Fibroblast of lung (primary cell): ENCODE measurements at regions not wholly inside any gene's neighbourhood (a gene's known extent, or its start where the extent isn't known, plus 50 kb on each side); places are given as distances from the start of the nearest gene placed in this dataset.

Experiments used
- DNase-seq, 2 donors: peaks; one replicate each; pipeline versions ENCODE4 v3.0.0 to v3.0.0-alpha.2; 2010; ENCODE audit warnings: low read depth in 2 of 2
- H2AFZ ChIP-seq: 2 replicates; pipeline ENCODE4 v1.5.1; 2012; ENCODE audit warnings: low read length, control low read depth, inconsistent platforms
- H3K27ac ChIP-seq: 2 replicates; pipeline ENCODE4 v1.5.1; 2011; ENCODE audit warnings: low read length, control low read depth; ENCODE audit not compliant: insufficient read depth
- H3K27me3 ChIP-seq: 2 replicates; pipeline ENCODE4 v1.5.1; 2011; ENCODE audit warnings: mild to moderate bottlenecking, low read length; ENCODE audit not compliant: control insufficient read depth, insufficient read depth
- H3K36me3 ChIP-seq: 2 replicates; pipeline ENCODE4 v1.5.1; 2011; ENCODE audit warnings: low read length; ENCODE audit not compliant: control insufficient read depth, insufficient read depth
- H3K4me1 ChIP-seq: 2 replicates; pipeline ENCODE4 v1.5.1; 2011; ENCODE audit warnings: low read length; ENCODE audit not compliant: control insufficient read depth, insufficient read depth; ENCODE audit errors: extremely low read depth
- H3K4me2 ChIP-seq: 2 replicates; pipeline ENCODE4 v1.5.1; 2011; ENCODE audit warnings: low read length, control low read depth; ENCODE audit not compliant: insufficient read depth; ENCODE audit errors: extremely low read depth
- H3K4me3 ChIP-seq, 4 experiments: fragments of 200-600 bp in 1 of 4; sonication (generic) in 1 of 4; replicated peaks in 1 of 4; 2 replicates each; pipeline ENCODE4 v1.5.1; 2011 to 2016; ENCODE audit warnings: low read length in 4 of 4, low read depth in 3 of 4, mild to moderate bottlenecking in 3 of 4, control low read depth in 2 of 4, inconsistent platforms in 1 of 4, mixed read lengths in 1 of 4; ENCODE audit not compliant: insufficient read depth in 1 of 4; ENCODE audit errors: control extremely low read depth in 1 of 4
- H3K79me2 ChIP-seq: 2 replicates; pipeline ENCODE4 v1.5.1; 2012; ENCODE audit warnings: mild to moderate bottlenecking, low read length, inconsistent platforms; ENCODE audit not compliant: control insufficient read depth, insufficient read depth
- H3K9ac ChIP-seq: 2 replicates; pipeline ENCODE4 v1.5.1; 2011; ENCODE audit warnings: mild to moderate bottlenecking, low read length, control low read depth; ENCODE audit not compliant: insufficient read depth
- H3K9me3 ChIP-seq: 2 replicates; pipeline ENCODE4 v1.5.1; 2012; ENCODE audit warnings: low read depth, low read length; ENCODE audit not compliant: control insufficient read depth, insufficient read depth
- H4K20me1 ChIP-seq: 2 replicates; pipeline ENCODE4 v1.5.1; 2011; ENCODE audit warnings: low read length; ENCODE audit not compliant: control insufficient read depth, insufficient read depth; ENCODE audit errors: extremely low read depth
- CTCF ChIP-seq, 2 donors: IDR thresholded peaks in 1 of 2; conservative IDR thresholded peaks in 1 of 2; 1 replicate in 1 of 2; 2 replicates in 1 of 2; pipeline ENCODE4 v1.5.1; 2011 to 2012; ENCODE audit warnings: low read length in 2 of 2, control low read depth in 1 of 2, inconsistent platforms in 1 of 2, low read depth in 1 of 2, mild to moderate bottlenecking in 1 of 2
- EZH2 ChIP-seq: IDR thresholded peaks from 2 replicates; pipeline ENCODE4 v1.5.1; 2012; ENCODE audit warnings: low read length, control low read depth, mild to moderate bottlenecking; ENCODE audit errors: missing control alignments

- Histone ChIP-seq H3K4me1 (no peaks in the 10 kb centered on the region), H3K9ac (no peak overlapping the region)
- no peak for DNase-seq
Measured at GRCh38 chr11:112809429-112809828, 151.8 kb upstream of the NCAM1 start.

GRCh38 chr11:112810951-112811350, 150.3 kb upstream of the NCAM1 start:
- no peaks in the 10 kb centered on the region for H3K27me3 ChIP-seq
- no peaks in the 10 kb centered on the region for H3K79me2 ChIP-seq
- H3K9me3 ChIP-seq, result no peaks in the 10 kb centered on the region
- no peak overlapping the region for H3K27ac ChIP-seq
- no peaks in the 10 kb centered on the region for H3K4me1 ChIP-seq
- no peak overlapping the region for H3K4me2 ChIP-seq
- no peaks in the 10 kb centered on the region for H4K20me1 ChIP-seq
- H3K36me3 ChIP-seq, result no peaks in the 10 kb centered on the region
- H3K4me3 ChIP-seq, result no peak overlapping the region
- DNase-seq, result no peak
- H2AFZ ChIP-seq, result no peak overlapping the region
- TF ChIP-seq CTCF (conservative IDR thresholded peaks at IDR 0.05 in 1 of 2, IDR thresholded peaks at IDR 0.05 in 1 of 2; ENCODE audit: low read depth in 1 of 2, low read length in 2 of 2) (no peak), EZH2 (no peak)
- H3K9ac ChIP-seq, result no peak overlapping the region

More at GRCh38 chr11:112809429-112809828, 151.8 kb upstream of the NCAM1 start:
- no peaks in the 10 kb centered on the region for H3K27me3 ChIP-seq
- H3K9me3 ChIP-seq, result no peaks in the 10 kb centered on the region
- H3K4me3 ChIP-seq, result no peak overlapping the region
- no peak overlapping the region for H3K4me2 ChIP-seq
- TF ChIP-seq EZH2 (no peak), CTCF (conservative IDR thresholded peaks at IDR 0.05 in 1 of 2, IDR thresholded peaks at IDR 0.05 in 1 of 2; ENCODE audit: low read depth in 1 of 2, low read length in 2 of 2) (no peak)
- H2AFZ ChIP-seq, result no peak overlapping the region
- H3K36me3 ChIP-seq, result no peaks in the 10 kb centered on the region
- no peak overlapping the region for H3K27ac ChIP-seq
- no peaks in the 10 kb centered on the region for H4K20me1 ChIP-seq
- H3K79me2 ChIP-seq, result no peaks in the 10 kb centered on the region

- H3K4me3 ChIP-seq, result no peak overlapping the region
- TF ChIP-seq EZH2 (no peak), CTCF (conservative IDR thresholded peaks at IDR 0.05 in 1 of 2, IDR thresholded peaks at IDR 0.05 in 1 of 2; ENCODE audit: low read depth in 1 of 2, low read length in 2 of 2) (no peak)
- H3K9ac ChIP-seq, result no peak overlapping the region
- no peaks in the 10 kb centered on the region for H3K4me1 ChIP-seq
- no peaks in the 10 kb centered on the region for H3K27me3 ChIP-seq
- no peaks in the 10 kb centered on the region for H3K9me3 ChIP-seq
- H4K20me1 ChIP-seq, result no peaks in the 10 kb centered on the region
- no peaks in the 10 kb centered on the region for H3K36me3 ChIP-seq
- H2AFZ ChIP-seq, result no peak overlapping the region
- DNase-seq, result no peak
- H3K4me2 ChIP-seq, result no peak overlapping the region
- H3K27ac ChIP-seq, result no peak overlapping the region
- H3K79me2 ChIP-seq, result no peaks in the 10 kb centered on the region
Measured at GRCh38 chr11:112811783-112812182, 149.4 kb upstream of the NCAM1 start.
